ENCODE measurements at regions not wholly inside any gene's neighbourhood (a gene's known extent, or its start where the extent isn't known, plus 50 kb on each side); places are given as distances from the start of the nearest gene placed in this dataset.
A peak's percentile ranks its signal among the peaks of the same experiment; 100 is the strongest.

DNA sequence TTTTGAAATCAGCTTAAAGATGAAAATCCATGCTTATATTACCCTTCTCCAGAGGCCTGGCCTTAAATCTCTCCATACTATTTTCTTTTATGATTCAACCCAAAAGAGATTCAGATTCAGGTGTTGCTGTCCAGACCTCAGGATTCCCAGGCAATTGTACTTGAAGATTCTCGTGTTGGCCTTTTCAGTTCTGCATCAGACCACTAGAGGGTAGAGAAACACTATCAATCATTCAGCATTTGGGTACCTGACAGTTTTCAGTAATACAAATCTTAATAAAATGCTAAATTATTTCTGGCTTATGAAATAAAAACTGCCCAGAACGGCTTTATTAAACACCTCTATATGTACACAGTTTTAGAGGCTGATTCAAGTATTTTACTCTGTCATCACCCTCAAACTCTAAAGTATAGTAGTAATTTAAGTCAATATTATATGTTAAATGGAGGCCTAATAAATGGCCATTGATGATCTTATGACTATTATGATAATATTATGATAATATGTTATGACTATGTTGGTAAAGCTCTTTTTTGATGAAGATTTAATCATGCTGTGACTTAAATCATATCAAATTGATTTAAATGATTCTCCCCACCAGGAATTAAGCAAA is 301.1 kb downstream of the DUSP6 start:
- peak; percentile 26 to 35 for DNase-seq

DNA sequence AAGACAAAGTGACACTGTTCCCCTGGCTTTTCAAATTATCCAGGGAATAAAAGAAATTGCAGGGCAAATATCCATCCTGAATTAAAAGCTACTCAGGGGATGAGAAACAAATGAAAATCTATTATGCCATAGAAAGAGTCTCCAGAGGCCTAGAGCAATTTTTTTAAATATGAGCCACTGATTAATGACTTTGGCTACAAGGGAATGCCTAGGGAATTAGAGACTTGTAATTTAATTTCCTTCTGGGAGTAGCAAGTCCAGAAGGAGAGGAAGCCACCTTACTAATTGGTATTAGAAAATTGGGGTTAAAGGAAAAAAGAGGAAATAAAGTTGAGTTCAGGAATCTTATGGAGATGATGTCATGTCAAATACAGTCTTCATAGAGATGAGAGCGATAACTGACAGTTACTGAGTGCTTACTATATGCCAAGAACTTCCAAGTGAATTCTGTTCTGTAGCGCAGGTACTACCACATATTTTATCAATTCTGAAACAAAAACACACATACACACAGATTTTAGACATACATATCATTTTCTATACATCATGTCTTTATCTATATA is 304.4 kb downstream of the DUSP6 start:
- DNase-seq: no peak

DNA sequence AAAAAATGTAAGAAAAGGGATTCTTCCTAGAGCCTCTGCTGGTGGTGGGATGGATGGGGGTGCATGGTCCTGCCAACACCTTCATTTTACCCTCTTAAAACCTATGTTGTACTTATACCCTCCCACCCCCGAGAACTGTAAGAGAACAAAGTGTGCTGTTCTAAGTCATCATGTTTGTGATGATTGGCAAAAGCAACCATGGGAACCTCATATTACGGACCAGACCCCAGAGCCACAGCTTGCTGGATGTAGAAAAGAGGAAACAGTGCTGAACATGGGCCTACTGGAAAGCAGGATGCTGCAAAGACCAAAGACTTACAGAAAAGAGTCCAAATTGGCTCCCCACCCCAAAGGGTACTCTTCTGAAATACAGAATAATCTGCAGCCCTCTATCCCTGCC is 311.2 kb downstream of the DUSP6 start:
- DNase-seq: no peak

DNA sequence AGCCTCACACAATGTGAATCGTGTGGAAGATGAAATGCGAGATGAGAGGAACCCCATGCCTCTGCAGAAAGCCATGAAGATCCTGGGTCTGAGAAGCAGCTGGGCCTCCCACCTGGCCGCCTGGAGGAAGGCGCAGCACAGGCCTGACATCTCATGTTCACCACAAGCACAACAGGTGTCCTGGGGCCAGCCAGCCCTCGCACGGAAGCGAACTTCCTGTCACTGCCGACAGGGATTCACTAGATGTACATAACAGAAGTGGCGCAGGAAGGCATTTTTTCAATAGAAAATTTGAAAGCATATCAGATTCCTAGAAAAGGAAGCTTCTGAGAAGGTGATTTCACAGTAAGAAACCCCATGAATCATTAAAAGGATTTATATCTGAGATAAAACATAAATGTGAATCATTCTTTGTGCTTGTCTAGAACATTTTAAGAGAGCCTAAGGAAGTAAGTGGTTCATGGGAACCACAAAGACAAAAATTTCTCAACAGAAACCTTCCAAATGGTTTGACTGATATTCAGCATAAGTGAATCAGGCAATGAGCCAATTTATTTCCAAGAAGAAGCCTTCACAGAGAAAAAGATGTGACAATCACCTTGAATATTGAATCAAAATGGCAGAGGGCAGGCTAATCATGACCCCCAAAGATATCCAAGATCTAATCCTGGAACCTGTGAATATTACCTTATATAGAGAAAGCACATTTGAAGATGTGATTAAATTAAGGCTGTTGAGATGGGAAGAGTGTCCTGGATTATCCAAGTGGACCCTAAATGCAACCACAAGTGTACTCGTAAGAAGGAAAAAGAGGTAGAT is 311.9 kb downstream of the DUSP6 start:
- DNase-seq: no peak

DNA sequence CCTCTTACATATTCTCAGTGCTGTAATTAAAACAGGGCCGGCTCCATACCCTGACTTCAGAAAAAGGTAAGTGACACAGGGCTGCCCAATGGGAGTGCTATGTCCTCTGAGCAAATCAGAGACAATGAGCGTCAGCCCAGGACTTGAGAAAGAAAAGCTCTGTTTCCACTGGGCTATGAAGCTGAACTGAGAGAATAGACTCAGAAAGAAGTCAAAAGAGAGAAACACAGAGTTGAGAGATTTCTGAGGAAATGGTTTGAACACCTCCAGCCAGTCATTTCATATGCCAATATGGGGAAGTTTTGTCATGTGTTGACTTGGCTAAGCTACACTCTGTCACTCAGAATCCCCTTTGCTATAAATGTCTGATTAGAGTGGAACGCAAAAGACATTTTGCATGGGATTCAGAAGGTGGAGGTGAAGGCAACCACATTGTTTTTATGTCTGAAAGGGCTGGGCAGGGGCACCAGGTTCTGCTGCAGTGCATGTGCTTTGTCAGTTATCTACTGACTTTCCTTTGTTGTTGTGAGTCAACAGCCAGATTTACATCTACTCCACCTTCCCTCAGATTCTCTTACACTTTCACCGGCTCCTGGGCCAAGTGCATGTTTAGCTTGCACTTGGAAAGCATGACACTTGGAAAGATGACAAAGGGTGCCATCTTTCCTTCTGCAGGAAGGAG is 313.3 kb downstream of the DUSP6 start:
- no peak for DNase-seq

DNA sequence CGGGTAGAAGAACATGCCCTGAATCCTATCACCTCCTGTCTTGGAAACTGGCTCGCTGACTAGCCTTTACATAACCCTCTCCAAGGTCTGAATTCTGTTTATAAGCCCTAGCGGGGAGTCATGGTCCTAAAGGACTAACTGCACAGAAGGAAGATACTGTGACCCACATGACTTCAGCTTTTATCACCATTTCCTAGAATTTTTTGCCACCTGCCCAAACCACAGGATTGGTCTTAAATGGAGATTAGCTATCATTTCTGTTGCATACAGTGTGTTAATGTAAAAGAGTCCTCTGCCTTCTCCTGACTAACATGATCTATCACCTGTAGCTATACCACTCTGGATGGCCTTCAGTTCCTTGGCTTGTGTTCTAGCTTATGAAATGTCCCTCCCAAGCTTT is 319.2 kb downstream of the DUSP6 start:
- no peak for DNase-seq

DNA sequence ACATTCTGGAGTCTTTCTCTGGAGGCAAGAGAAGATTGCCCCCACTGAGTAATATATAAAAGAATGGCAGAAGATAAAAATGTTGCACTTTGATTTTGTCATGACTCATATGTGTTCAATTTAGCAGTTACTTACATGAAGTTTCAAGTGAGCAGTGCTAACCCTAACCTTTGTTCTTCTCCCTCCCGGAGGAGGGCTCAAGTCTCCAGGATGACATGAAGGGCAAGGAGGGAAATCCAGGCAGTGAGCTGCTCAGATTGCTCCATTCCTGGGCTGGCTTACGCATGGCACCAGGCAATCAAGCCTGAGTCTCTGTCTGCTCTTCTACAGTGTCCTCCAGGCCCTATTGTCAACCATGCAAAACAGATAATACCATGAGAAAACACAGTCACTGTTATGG is 322.3 kb downstream of the DUSP6 start:
- DNase-seq: no peak

DNA sequence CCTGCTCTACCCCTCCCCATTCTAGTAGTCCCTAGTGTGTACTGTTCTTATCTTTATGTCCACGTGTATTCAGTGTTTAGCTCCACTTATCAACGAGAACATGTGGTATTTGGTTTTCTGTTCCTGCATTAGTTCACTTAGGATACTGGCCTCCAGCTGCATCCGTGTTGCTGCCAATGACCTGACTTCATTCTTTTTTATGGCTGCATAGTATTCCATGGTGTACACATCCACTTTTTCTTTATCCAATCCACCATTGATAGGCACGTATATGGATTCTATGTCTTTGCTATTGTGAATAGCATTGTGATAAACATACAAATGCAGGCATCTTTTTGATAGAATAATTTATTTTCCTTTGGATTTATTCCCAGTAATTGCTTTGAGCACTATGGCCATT is 327.7 kb downstream of the DUSP6 start:
- DNase-seq: no peak

DNA sequence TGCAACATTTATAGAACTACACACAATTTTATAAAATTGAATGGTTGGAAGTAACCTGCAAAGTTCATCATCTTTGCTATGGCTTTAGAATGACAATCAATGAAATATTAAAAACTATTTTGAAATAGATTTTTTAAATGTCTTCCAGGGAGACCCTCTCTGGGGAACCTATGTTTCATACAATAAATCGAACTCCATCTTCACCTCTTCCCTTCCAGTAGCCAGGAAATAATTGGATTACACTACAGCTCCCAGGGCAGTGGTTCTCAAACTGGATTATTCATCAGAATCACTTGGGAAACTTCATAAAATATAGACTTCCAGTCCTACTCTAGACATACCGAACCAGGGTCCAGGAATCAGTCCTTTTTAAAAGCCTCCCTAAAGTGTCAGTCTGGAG is 328.4 kb downstream of the DUSP6 start:
- no peak for DNase-seq

DNA sequence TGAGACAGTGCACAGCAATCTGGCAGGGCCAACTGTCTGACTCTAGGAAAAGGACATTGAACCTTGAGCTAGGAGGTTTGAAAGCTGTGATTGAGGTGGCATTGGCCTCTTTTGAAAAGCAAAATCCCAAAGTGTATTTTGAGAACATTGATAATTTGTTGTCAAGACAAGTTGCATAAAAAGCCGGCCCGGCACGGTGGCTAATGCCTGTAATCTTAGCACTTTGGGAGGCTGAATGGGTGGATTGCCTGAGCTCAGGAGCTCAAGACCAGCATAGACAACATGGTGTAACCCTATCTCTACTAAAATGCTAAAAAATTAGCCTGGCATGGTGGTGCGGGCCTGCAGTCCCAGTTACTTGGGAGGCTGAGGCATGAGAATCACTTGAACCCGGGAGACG is 331.6 kb downstream of the DUSP6 start:
- DNase-seq: no peak

DNA sequence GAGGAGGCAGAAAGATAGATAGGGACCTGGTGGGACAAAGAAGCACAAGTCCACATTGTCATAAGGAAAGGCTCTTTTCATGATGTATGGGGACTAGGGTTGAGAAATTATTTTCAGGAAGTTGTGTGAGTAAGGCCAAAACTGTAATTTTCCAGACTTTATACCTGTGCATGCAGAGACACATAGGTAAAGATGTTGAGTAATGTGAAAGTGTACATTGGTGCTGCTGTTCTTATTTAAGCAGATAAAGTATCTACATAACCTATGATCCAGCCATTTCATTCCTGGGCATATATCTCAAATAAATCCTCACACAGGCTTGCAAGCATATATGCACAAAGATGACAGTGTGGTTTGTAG is 332.2 kb downstream of the DUSP6 start:
- DNase-seq: no peak

DNA sequence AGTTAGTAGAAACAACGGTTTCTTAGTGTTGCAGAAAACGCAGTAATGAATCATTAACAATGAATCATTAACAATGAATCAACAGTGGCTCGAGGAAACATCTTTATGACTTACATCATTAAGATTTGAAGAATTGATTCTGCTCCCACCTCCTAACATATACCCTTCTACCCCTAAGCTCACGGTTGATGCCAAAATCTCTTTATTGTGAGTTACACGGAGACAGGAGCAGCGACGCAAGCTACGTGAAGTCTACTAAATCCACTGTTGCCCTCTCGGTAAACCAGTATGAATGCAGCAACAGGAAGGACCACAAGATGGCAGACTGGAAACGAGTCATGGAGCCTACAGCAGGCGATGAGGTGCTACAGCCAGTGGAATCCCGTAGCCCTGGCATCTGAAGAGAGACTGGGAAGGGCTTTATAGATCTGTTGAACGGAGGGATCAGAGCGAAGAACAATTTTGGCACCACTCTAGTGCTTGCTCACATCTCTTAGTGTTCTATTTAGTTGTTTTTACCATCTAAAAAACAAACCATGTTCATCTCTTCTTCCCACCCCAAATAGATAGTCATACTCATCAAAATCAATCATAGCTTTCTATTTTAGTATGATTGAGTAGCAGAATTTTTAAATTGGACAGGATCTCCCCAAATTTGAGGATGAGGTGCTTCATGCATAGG is 332.7 kb downstream of the DUSP6 start:
- peak; percentile 51 to 65 for DNase-seq

DNA sequence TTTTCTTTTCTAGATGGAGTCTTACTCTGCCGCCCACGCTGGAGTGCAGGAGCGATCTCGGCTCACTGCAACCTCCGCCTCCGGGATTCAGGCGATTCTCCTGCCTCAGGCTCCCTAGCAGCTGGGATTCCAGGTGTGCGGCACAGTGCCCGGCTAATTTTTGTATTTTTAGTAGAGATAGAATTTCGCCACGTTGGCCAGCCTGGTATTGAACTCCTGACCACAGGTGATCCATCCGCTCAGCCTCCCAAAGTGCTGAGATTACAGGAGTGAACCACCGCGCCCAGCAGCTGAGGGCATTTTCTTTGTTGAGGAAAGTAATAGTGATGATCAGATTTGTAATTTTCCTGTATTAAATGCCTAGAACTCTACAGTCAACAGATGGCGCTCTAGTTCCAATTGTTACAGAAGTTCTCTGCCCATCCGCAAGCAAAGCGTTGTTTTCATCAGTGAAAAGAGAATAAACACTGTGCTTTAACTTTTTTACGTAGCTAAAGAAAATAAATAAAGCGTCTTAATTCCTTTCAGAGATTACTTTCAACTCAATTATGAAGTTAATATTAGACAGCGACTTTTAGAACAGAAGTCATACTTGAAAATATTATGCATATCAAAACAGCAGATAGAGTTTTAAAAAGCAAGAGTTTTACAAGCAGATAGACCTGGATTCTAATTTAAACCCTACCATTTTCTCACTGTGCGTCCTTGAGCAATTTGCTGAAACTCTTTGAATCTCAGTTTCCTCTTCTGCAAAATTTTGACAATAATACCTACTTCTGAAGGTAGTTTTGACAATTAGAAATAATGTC is 335.1 kb downstream of the DUSP6 start:
- DNase-seq: no peak

DNA sequence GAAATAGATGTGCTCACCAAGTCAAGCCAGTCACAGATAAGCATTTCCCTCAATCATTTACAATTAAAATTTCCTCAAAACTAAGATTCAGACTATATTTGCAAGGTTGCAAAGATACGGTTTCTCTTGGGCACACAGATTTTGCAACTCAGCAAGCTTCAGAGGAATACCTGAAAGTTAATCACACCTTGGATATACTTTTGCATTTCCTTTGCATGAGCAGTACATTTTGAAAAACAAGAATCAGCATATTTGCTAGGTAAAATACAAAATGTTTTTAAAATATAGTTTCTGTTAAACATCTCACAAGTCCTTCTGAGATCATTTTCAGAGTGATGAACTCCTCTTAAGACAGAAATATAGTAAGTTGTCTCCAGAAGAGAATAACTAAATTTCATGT is 336.9 kb downstream of the DUSP6 start:
- no peak for DNase-seq

DNA sequence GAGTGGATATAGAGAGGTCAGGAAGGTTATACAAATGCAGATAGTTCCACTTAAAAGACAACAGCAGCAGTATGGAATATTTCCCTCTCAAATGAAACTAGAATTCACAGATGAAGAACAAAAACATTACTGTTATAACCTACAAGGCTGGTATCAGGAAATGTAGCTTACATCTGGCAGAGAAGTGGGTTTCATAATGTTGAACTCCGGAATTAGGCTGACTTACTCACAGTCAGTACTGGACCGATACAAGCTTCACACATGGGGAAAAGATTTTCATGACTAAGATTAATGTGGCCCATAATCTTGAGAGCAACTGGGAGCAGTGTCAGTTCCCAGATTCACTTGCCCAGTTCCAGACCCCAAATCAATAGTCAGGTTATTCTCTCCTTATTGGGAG is 353.9 kb downstream of the DUSP6 start:
- no peak for DNase-seq

DNA sequence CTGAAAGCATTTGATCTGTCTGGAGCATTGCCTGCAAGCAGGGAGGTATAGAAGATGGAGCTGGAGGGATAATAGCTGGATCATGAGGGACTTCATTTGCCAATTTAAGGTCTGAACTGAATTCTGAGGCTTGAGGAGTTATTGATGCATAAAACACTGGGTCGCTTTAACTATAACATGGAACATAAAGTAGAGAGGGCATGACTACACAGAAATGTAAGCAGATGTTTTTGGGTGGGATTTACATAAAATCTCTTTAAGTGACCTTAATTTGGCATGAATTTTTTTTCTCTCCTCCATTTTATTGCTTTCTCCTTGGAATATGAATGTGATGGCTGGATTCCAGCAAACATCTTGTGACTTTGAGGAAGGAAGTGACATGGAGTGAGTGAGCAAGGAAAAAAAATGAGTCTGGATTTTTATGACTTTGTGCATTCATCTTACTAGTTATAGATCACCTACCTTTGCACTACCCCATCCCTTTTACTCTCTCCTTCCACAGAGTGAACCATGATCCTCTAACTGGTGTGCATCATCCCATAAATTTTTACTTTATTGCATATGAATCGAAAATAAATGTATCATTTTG is 356.0 kb downstream of the DUSP6 start:
- DNase-seq: no peak

DNA sequence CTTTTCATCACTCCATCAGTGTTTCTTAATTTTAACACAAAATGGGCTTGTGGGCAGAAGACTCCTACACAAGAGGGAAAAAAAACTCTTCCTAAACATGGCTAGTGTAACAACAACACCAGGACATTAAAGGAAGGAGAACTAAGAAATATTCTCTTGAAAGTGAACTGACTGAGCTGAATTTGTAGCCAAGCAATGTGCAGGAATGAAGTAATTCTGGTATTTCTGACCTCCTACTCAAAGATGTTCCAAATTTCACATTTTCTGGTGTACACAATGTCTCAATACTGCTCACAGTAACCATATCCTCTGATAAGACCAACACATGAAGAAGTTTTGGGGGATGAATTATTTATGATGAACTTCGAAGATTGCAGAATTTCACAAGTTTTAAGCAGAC is 357.3 kb downstream of the DUSP6 start:
- DNase-seq: no peak

DNA sequence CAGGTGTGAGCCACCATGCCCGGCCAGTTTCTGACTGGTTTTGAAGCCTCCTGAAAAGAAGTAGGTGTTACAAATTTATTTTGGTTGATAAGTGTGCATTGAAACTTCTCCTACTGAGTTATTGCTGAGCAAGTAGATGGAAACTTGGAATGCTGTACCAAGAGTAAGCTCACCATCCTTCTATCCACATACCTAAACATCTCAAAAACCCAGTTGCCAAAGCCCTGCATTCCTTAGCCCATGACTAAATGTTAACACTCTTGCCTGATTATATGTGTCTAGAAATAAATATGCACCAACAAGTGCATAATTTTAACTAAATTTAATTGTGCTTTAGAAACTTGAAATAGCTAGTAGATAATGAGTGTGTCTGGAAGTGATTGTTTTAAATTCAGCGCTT is 357.8 kb downstream of the DUSP6 start:
- DNase-seq: no peak

DNA sequence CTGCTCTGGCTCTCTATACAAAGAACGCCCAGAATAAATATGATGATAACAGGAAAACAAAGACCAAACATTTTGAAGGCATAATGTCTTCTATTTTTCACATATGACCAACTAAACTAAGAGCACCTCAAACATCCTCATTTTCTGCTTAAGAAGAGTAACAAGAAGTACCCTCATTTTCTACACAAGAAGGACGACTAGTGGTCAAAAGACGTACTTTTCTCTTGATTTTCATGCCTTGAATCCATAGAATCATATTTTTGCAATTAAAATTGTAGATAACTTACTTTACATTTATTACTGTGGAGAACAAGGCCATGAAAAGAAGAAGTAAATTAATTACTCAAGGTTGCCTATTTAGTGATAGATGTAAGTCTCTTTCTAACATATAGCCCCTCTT is 358.6 kb downstream of the DUSP6 start:
- peak in 1 of 2 experiments; percentile 7 for DNase-seq

DNA sequence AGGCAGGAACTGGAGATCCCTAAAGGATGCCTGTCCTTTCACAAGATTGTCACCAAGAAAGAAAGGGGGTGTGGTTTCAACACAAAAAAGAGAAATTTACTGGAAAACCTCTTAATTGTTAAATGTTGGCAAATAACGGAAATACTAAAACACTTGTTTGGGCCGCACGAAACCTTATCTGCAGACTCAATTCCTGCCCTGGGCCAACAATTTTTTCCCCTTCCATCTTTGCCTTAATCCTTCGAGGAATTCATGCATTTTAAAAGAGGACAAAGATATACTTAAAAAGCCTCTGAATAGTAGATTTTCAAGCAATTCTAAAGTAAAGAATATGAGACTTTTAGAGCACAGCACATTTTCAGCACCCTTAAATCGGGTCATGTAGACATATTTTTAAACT is 366.2 kb downstream of the DUSP6 start:
- DNase-seq: no peak

DNA sequence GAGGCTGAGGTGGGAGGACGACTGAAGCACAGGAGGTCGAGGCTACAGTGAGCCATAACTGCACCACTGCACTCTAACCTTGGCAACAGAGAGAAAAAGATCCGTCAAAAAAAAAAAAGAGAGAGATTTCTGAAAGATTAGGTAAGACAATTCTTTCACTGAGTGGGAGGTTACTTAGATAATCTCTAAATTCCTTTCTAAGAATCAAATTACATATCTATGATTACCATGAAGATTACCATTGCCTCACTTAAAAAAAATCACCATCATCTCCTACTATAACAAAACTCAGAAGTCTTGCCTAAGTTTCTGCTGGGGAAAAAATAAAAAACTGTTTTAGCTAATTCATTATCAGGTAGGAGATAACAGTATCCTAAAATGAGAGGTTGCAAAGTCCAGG is 366.7 kb downstream of the DUSP6 start:
- DNase-seq: no peak

DNA sequence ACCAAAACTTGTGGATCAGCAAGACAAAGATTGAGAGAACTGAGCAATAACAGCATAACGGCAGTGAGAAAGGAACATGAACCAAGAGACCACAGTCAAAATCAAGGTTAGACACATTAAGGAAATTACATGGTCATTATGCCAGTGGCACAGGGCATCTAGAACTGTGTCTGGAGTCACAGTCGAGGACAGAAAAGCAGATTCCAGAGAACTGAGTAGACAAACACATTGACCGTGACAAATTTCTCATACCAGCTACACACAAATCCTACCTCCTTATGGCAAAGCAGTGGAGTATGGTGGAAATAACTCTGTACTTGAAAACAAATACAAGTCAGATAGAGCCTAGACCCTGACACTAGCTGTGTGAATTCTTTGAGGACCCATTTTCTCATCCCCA is 367.3 kb downstream of the DUSP6 start:
- DNase-seq: no peak
